HepG2 (cell line): ENCODE measurements at regions not wholly inside any gene's neighbourhood (a gene's known extent, or its start where the extent isn't known, plus 50 kb on each side); places are given as distances from the start of the nearest gene placed in this dataset.

Source experiments
- ATAC-seq: fragments of 200-7000 bp; cut with Tn5 transposase; 3 replicates; pipeline ENCODE4 v1.9.1; 2020; ENCODE audit warnings: mild to moderate bottlenecking, moderate library complexity
- BruUV-seq: library from RNA; stranded (reverse); fragments of 400-500 nt; replicated peaks from 2 replicates; lab custom pipeline; 2021; lab: Mats Ljungman, UMichigan
- CTCF ChIA-PET: fragments of 300-600 bp; formaldehyde crosslinking; extraction: SDS; loops from one replicate; lab custom pipeline; 2021; ENCODE audit warnings: low total read pairs, inconsistent platforms, low intra/inter-chr PET ratio; lab: Yijun Ruan, JAX
- POLR2A ChIA-PET: fragments of 350-600 bp; sonication (Branson Sonifier 250); formaldehyde crosslinking; loops from one replicate; lab custom pipeline; 2020; ENCODE audit warnings: antibody characterized with exemption, inconsistent platforms; lab: Yijun Ruan, JAX
- DNase-seq: peaks from one replicate; pipeline ENCODE4 v3.0.0-alpha.2; 2015; ENCODE audit warnings: low spot score
- FAIRE-seq: peaks from 3 replicates; lab custom pipeline; 2011; peaks lifted over from hg19 to GRCh38; lab: Jason Lieb, UNC
- H2AFZ ChIP-seq: one replicate; pipeline ENCODE4 v1.6.1; 2011; ENCODE audit warnings: low read length, inconsistent platforms
- H3K27ac ChIP-seq: fragments of 300-600 bp; 3 replicates; pipeline ENCODE4 v1.8.0; 2011; ENCODE audit warnings: mixed run types, mild to moderate bottlenecking, mixed read lengths, low read length, inconsistent platforms; ENCODE audit not compliant: insufficient read depth; ENCODE audit errors: extremely low read length
- H3K27me3 ChIP-seq, 2 experiments: fragments of 200-600 bp in 1 of 2; 2 replicates in 1 of 2; 3 replicates in 1 of 2; pipeline versions ENCODE4 v1.6.0 to v1.8.0; 2011; ENCODE audit warnings: low read length in 2 of 2, mild to moderate bottlenecking in 2 of 2, moderate library complexity in 2 of 2, inconsistent platforms in 1 of 2; ENCODE audit not compliant: insufficient read depth in 2 of 2, control insufficient read depth in 1 of 2
- H3K36me3 ChIP-seq, 2 experiments: fragments of 200-600 bp in 1 of 2; replicated peaks in 1 of 2; 2 replicates in 1 of 2; 3 replicates in 1 of 2; pipeline versions ENCODE4 v1.5.1 to v1.8.0; 2011; ENCODE audit warnings: low read length in 2 of 2, inconsistent platforms in 1 of 2; ENCODE audit not compliant: insufficient read depth in 2 of 2, control insufficient read depth in 1 of 2
- H3K4me1 ChIP-seq: 2 replicates; pipeline ENCODE4 v1.5.1; 2012; ENCODE audit warnings: low read length, inconsistent platforms; ENCODE audit not compliant: insufficient read depth
- H3K4me2 ChIP-seq: 2 replicates; pipeline ENCODE4 v1.6.0; 2011; ENCODE audit warnings: low read depth, low read length, inconsistent platforms
- H3K4me3 ChIP-seq, 3 experiments: fragments of 200-600 bp in 1 of 3; sonication (generic), shearing (Covaris generic) in 1 of 3; replicated peaks in 1 of 3; 2 replicates each; pipeline ENCODE4 v1.5.1; 2011 to 2016; ENCODE audit warnings: low read length in 3 of 3, inconsistent platforms in 2 of 3, low read depth in 2 of 3, mild to moderate bottlenecking in 2 of 3, control low read depth in 1 of 3, mixed read lengths in 1 of 3; ENCODE audit not compliant: insufficient read depth in 1 of 3
- H3K79me2 ChIP-seq: one replicate; pipeline ENCODE4 v1.6.1; 2011; ENCODE audit warnings: low read length, inconsistent platforms; ENCODE audit not compliant: insufficient read depth
- H3K9ac ChIP-seq: 2 replicates; pipeline ENCODE4 v1.6.0; 2011; ENCODE audit warnings: mild to moderate bottlenecking, low read depth, low read length, inconsistent platforms; ENCODE audit not compliant: insufficient read depth
- H3K9me3 ChIP-seq: 2 replicates; pipeline ENCODE4 v1.5.1; 2012; ENCODE audit warnings: mild to moderate bottlenecking, low read length
- H4K20me1 ChIP-seq: 2 replicates; pipeline ENCODE4 v1.6.0; 2011; ENCODE audit warnings: inconsistent platforms, mild to moderate bottlenecking, low read length, moderate library complexity; ENCODE audit not compliant: insufficient read depth
- AGO1 ChIP-seq: fragments of 200-400 bp; formaldehyde crosslinking; IDR thresholded peaks from 2 replicates; pipeline ENCODE4 v1.6.1; 2017; ENCODE audit warnings: mild to moderate bottlenecking, low read depth, low read length, moderate library complexity; ENCODE audit not compliant: poor library complexity, severe bottlenecking
- ASH2L ChIP-seq: fragments of 300-600, 200-600 bp; sonication (generic); IDR thresholded peaks from 2 replicates; pipeline ENCODE4 v1.7.0; 2017; ENCODE audit warnings: low read depth, mild to moderate bottlenecking, moderate library complexity, mixed read lengths, low read length; ENCODE audit not compliant: insufficient read length
- ETV5 ChIP-seq: IDR thresholded peaks from 2 replicates; pipeline ENCODE4 v1.6.1; 2018; ENCODE audit warnings: missing biosample characterization, missing genetic modification reagents, inconsistent platforms, borderline replicate concordance
- HBP1 ChIP-seq: IDR thresholded peaks from 2 replicates; pipeline ENCODE4 v1.6.1; 2016; ENCODE audit warnings: low read depth, control low read depth
- HOXD1 ChIP-seq: sonication (generic); formaldehyde crosslinking; IDR thresholded peaks from 2 replicates; pipeline ENCODE4 v1.5.0; 2020; ENCODE audit warnings: missing genetic modification reagents
- MEIS2 ChIP-seq: sonication (generic); formaldehyde crosslinking; IDR thresholded peaks from 2 replicates; pipeline ENCODE4 v1.9.0; 2021; ENCODE audit warnings: mild to moderate bottlenecking, missing genetic modification reagents
- POLR2AphosphoS2 ChIP-seq: IDR thresholded peaks from 2 replicates; pipeline ENCODE4 v1.6.1; 2011; ENCODE audit warnings: low read depth, low read length, improper control_type of control experiment
- ZNF207 ChIP-seq: fragments of 450-650 bp; IDR thresholded peaks from 2 replicates; pipeline ENCODE4 v1.6.1; 2016; ENCODE audit warnings: antibody characterized with exemption, borderline replicate concordance
- ZNF761 ChIP-seq: sonication (generic); formaldehyde crosslinking; conservative IDR thresholded peaks from 2 replicates; pipeline ENCODE4 v1.4.0; 2020; ENCODE audit warnings: mild to moderate bottlenecking, missing genetic modification reagents
- ZNF850 ChIP-seq: sonication (generic); formaldehyde crosslinking; conservative IDR thresholded peaks from 2 replicates; pipeline ENCODE4 v1.9.0; 2021; ENCODE audit warnings: mild to moderate bottlenecking, missing genetic modification reagents
- WGBS: methylation state at CpG from one replicate; pipeline ENCODE4 v1.1.6; 2017; ENCODE audit warnings: low lambda C conversion rate; 5-methylcytosine and 5-hydroxymethylcytosine counted together
- in situ Hi-C: cut with HindIII; loops from 2 replicates; pipeline ENCODE4 v1.10.0; 2017; ENCODE audit warnings: low pct_unique_long_range_greater_than_20kb; ENCODE audit not compliant: extremely low pct_ligation_motif_present
- intact Hi-C: fragments of 100-400 bp; cut with micrococcal nuclease; formaldehyde crosslinking; loops from one replicate; pipeline ENCODE4 v1.10.0; 2022; ENCODE audit not compliant: unreplicated experiment
- TF ChIP-seq, protein P1 (sequence below): sonication (generic); formaldehyde crosslinking; IDR thresholded peaks from 2 replicates; pipeline ENCODE4 v1.8.0; 2022; ENCODE audit warnings: mild to moderate bottlenecking, missing genetic modification reagents, borderline replicate concordance
- TF ChIP-seq, protein P2 (sequence below): sonication (generic); formaldehyde crosslinking; IDR thresholded peaks from 2 replicates; pipeline ENCODE4 v1.4.0; 2020; ENCODE audit warnings: missing genetic modification reagents, low read depth, mild to moderate bottlenecking, borderline replicate concordance
- TF ChIP-seq, protein P3 (sequence below): sonication (generic); formaldehyde crosslinking; IDR thresholded peaks from 2 replicates; pipeline ENCODE4 v1.4.0; 2020; ENCODE audit warnings: mild to moderate bottlenecking, missing genetic modification reagents

DNA sequence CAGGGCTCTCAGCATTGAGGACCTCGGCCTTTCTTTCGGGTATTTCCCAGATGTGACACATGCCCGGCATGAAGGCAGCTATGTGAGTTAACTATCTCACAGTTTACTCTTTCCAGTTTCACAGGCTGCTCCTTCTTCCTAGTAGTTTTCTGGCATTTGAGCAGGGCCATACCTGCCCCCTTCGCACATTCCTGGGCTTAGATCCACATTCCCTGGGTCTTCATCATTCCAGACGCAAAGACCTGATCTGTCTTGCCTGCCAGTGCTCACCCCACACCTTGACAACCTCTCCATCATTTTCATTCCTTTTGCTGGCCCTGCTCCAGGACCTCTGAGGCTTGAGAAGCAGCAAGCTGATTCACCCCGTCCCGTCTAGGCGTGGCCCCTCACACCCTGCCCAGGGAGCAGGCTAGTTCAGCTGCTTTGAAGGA is 227.5 kb downstream of the WDR11 start:
- H3K4me1 ChIP-seq: 0 out of 2 replicates have a peak, but pooled peaks cover 9% of the 10 kb centered on the region
- TF ChIP-seq, protein P1, sequence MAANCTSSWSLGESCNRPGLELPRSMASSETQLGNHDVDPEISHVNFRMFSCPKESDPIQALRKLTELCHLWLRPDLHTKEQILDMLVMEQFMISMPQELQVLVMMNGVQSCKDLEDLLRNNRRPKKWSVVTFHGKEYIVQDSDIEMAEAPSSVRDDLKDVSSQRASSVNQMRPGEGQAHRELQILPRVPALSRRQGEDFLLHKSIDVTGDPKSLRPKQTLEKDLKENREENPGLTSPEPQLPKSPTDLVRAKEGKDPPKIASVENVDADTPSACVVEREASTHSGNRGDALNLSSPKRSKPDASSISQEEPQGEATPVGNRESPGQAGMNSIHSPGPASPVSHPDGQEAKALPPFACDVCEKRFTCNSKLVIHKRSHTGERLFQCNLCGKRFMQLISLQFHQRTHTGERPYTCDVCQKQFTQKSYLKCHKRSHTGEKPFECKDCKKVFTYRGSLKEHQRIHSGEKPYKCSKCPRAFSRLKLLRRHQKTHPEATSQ: no peak
- no peak for TF ChIP-seq ZNF761 (CRISPR knock-in tag)
- TF ChIP-seq, protein P2, sequence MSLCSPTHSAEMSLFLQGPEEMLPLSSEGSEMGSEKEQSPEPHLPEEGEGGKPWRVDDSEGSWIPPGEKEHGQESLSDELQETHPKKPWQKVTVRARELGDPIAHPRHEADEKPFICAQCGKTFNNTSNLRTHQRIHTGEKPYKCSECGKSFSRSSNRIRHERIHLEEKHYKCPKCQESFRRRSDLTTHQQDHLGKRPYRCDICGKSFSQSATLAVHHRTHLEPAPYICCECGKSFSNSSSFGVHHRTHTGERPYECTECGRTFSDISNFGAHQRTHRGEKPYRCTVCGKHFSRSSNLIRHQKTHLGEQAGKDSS (CRISPR knock-in tag): no peak
- TF ChIP-seq POLR2AphosphoS2: no peak
- TF ChIP-seq, protein P3, sequence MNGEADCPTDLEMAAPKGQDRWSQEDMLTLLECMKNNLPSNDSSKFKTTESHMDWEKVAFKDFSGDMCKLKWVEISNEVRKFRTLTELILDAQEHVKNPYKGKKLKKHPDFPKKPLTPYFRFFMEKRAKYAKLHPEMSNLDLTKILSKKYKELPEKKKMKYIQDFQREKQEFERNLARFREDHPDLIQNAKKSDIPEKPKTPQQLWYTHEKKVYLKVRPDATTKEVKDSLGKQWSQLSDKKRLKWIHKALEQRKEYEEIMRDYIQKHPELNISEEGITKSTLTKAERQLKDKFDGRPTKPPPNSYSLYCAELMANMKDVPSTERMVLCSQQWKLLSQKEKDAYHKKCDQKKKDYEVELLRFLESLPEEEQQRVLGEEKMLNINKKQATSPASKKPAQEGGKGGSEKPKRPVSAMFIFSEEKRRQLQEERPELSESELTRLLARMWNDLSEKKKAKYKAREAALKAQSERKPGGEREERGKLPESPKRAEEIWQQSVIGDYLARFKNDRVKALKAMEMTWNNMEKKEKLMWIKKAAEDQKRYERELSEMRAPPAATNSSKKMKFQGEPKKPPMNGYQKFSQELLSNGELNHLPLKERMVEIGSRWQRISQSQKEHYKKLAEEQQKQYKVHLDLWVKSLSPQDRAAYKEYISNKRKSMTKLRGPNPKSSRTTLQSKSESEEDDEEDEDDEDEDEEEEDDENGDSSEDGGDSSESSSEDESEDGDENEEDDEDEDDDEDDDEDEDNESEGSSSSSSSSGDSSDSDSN (CRISPR knock-in tag): no peak
- no peak for TF ChIP-seq ZNF207
- no peak for TF ChIP-seq ASH2L
- TF ChIP-seq HOXD1 (CRISPR knock-in tag): no peak
- TF ChIP-seq ETV5 (CRISPR knock-in tag): no peak
- TF ChIP-seq ZNF850 (CRISPR knock-in tag): no peak
- no peak for TF ChIP-seq MEIS2 (CRISPR knock-in tag)
- no peak for TF ChIP-seq HBP1 (CRISPR knock-in tag)
- no peak for TF ChIP-seq AGO1
- TF ChIP-seq, all 625 proteins: peak for 0
- no peak overlapping the region for H3K4me3 ChIP-seq
- no peak for FAIRE-seq
- peaks cover 0 to 22% of the 10 kb centered on the region in 2 experiments; a peak in 3 of 5 replicates for H3K27me3 ChIP-seq
- no peak overlapping the region for H3K9ac ChIP-seq
- H4K20me1 ChIP-seq: no peaks in the 10 kb centered on the region
- CTCF ChIA-PET: no interaction called here
- H3K4me2 ChIP-seq: no peak overlapping the region
- H3K9me3 ChIP-seq: no peaks in the 10 kb centered on the region
- in situ Hi-C loops: no loop called here
- no peak overlapping the region for H3K27ac ChIP-seq
- H2AFZ ChIP-seq: no peak overlapping the region
- 29% methylated on average over 8 of the region's 8 CpGs for WGBS
- H3K36me3 ChIP-seq: no peaks in the 10 kb centered on the region
- ATAC-seq: no peak
- H3K79me2 ChIP-seq: no peaks in the 10 kb centered on the region
- intact Hi-C loops: no loop called here
- POLR2A ChIA-PET: no interaction called here
- no TSS peak for BruUV-seq
- no peak for DNase-seq
